Natural killer cell (primary cell): ENCODE measurements at regions not wholly inside any gene's neighbourhood (a gene's known extent, or its start where the extent isn't known, plus 50 kb on each side); places are given as distances from the start of the nearest gene placed in this dataset.

ENCODE experiments used
- ATAC-seq, 3 donors: fragments of 150-1000 bp in 2 of 3; fragments of 200-7000 bp in 1 of 3; cut with Tn5 transposase; 1 replicate in 1 of 3; 2 replicates in 2 of 3; pipeline ENCODE4 v1.10.0; 2021; ENCODE audit warnings: mild to moderate bottlenecking in 2 of 3, moderate library complexity in 2 of 3
- DNase-seq, 2 donors: peaks; one replicate each; pipeline versions ENCODE4 v3.0.0 to v3.0.0-alpha.2; 2013 to 2021; ENCODE audit warnings: mixed read lengths in 1 of 2
- H3K27ac ChIP-seq: one replicate; pipeline ENCODE4 v1.5.1; 2013; ENCODE audit warnings: mild to moderate bottlenecking, low read length
- H3K27me3 ChIP-seq: one replicate; pipeline ENCODE4 v1.6.1; 2013; ENCODE audit warnings: low read length; ENCODE audit not compliant: control insufficient read depth, insufficient read depth
- H3K36me3 ChIP-seq: one replicate; pipeline ENCODE4 v1.6.1; 2013; ENCODE audit warnings: low read length; ENCODE audit not compliant: control insufficient read depth, insufficient read depth
- H3K4me1 ChIP-seq: one replicate; pipeline ENCODE4 v1.6.1; 2013; ENCODE audit warnings: low read length; ENCODE audit not compliant: control insufficient read depth, insufficient read depth
- H3K4me3 ChIP-seq: one replicate; pipeline ENCODE4 v1.5.1; 2013; ENCODE audit warnings: low read length
- H3K9me3 ChIP-seq: one replicate; pipeline ENCODE4 v1.6.1; 2013; ENCODE audit warnings: low read length; ENCODE audit not compliant: control insufficient read depth, insufficient read depth
- H3K27ac Mint-ChIP-seq, 2 donors: one replicate each; pipeline ENCODE4 v1.8.0; 2022; ENCODE audit warnings: mild to moderate bottlenecking in 2 of 2, mixed read lengths in 2 of 2, moderate library complexity in 1 of 2
- H3K27me3 Mint-ChIP-seq, 2 donors: one replicate each; pipeline ENCODE4 v1.8.0; 2022; ENCODE audit warnings: low read depth in 2 of 2, mixed read lengths in 2 of 2
- H3K36me3 Mint-ChIP-seq: one replicate; pipeline ENCODE4 v1.8.0; 2022; ENCODE audit warnings: mixed read lengths
- H3K4me1 Mint-ChIP-seq, 2 donors: one replicate each; pipeline ENCODE4 v1.8.0; 2022; ENCODE audit warnings: mixed read lengths in 2 of 2
- H3K4me3 Mint-ChIP-seq: one replicate; pipeline ENCODE4 v1.8.0; 2022; ENCODE audit warnings: mild to moderate bottlenecking, moderate library complexity, mixed read lengths
- H3K9me3 Mint-ChIP-seq, 2 donors: one replicate each; pipeline ENCODE4 v1.8.0; 2022; ENCODE audit warnings: mixed read lengths in 2 of 2
- WGBS: methylation state at CpG from one replicate; pipeline ENCODE4 v1.1.7; 2013; ENCODE audit warnings: missing lambda C conversion rate; ENCODE audit not compliant: insufficient coverage; 5-methylcytosine and 5-hydroxymethylcytosine counted together
- intact Hi-C: fragments of 100-400 bp; cut with micrococcal nuclease; formaldehyde crosslinking; loops from one replicate; pipeline ENCODE4 v1.14.2; 2022
- TF ChIP-seq, protein P1 (sequence below): fragments of 200-600 bp; IDR thresholded peaks from one replicate; pipeline ENCODE4 v1.8.0; 2022; ENCODE audit warnings: antibody characterized with exemption

DNA sequence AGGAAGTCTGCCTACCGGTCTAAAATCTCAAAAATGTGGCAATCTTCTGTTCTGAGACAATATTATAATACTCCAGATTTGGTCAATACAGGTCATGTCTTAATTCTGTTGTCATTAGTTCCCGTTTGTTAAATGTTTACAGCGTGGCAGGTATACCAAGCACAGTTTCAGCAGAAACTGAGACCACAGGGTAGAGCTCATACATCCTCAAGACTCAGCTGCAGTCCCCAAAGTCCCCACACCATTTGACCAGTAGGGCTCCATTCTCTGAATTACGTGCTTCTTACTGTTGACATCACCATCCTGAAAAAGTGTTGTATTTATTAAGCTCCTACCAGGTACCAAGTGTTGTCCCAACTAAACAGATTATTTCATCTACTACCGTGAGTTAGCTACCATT lies 157.1 kb downstream of the MC4R start:
- intact Hi-C loops = no loop called here
- H3K4me1 Mint-ChIP-seq = no peaks in the 10 kb centered on the region

DNA sequence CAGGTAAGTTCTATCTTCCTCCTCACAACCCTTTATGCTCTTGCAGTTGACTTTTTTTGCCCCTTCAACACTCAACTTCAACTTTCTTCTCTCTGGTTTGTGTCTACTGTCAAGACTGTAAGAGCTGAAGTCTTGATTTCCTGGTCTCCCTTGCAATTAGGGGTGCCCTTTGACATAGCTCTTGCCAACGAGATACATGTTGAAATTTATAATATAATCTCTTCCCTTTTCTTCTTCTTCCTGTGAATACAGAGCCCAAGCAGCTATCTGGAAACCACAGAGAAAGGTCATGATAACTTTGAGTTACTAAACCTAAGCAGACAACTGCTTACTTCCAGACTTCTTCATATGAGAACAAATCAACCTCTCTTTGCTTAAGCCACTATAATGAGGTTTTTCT lies 163.5 kb downstream of the MC4R start:
- no peaks in the 10 kb centered on the region for H3K27me3 ChIP-seq
- H3K9me3 ChIP-seq = no peaks in the 10 kb centered on the region
- Mint-ChIP-seq H3K9me3 (peaks cover 0 to 2% of the 10 kb centered on the region in 2 donors), H3K4me3 (no peak overlapping the region), H3K4me1 (no peaks in the 10 kb centered on the region), H3K36me3 (no peaks in the 10 kb centered on the region), H3K27ac (no peak overlapping the region), H3K27me3 (no peaks in the 10 kb centered on the region)
- no peak overlapping the region for H3K4me3 ChIP-seq
- TF ChIP-seq, protein P1, sequence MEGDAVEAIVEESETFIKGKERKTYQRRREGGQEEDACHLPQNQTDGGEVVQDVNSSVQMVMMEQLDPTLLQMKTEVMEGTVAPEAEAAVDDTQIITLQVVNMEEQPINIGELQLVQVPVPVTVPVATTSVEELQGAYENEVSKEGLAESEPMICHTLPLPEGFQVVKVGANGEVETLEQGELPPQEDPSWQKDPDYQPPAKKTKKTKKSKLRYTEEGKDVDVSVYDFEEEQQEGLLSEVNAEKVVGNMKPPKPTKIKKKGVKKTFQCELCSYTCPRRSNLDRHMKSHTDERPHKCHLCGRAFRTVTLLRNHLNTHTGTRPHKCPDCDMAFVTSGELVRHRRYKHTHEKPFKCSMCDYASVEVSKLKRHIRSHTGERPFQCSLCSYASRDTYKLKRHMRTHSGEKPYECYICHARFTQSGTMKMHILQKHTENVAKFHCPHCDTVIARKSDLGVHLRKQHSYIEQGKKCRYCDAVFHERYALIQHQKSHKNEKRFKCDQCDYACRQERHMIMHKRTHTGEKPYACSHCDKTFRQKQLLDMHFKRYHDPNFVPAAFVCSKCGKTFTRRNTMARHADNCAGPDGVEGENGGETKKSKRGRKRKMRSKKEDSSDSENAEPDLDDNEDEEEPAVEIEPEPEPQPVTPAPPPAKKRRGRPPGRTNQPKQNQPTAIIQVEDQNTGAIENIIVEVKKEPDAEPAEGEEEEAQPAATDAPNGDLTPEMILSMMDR = no peak
- H3K36me3 ChIP-seq = no peaks in the 10 kb centered on the region
- WGBS = 0% methylated on average over 1 of the region's 1 CpG
- ATAC-seq (no peak), DNase-seq (no peak)
- intact Hi-C loops = no loop called here
- no peak overlapping the region for H3K27ac ChIP-seq
- no peaks in the 10 kb centered on the region for H3K4me1 ChIP-seq

More for the DNA sequence above, 157.1 kb downstream of the MC4R start:
- TF ChIP-seq, protein P1 = no peak
- H3K4me1 ChIP-seq = no peaks in the 10 kb centered on the region
- H3K27me3 ChIP-seq = no peaks in the 10 kb centered on the region
- Mint-ChIP-seq H3K4me3 (no peak overlapping the region), H3K36me3 (no peaks in the 10 kb centered on the region), H3K9me3 (peaks cover 0 to 5% of the 10 kb centered on the region in 2 donors), H3K27ac (no peak overlapping the region), H3K27me3 (no peaks in the 10 kb centered on the region)
- H3K27ac ChIP-seq = no peak overlapping the region
- no peak for ATAC-seq
- H3K9me3 ChIP-seq = no peaks in the 10 kb centered on the region
- 82% methylated on average over 5 of the region's 5 CpGs for WGBS
- no peaks in the 10 kb centered on the region for H3K36me3 ChIP-seq
- no peak for DNase-seq
- H3K4me3 ChIP-seq = no peak overlapping the region

DNA sequence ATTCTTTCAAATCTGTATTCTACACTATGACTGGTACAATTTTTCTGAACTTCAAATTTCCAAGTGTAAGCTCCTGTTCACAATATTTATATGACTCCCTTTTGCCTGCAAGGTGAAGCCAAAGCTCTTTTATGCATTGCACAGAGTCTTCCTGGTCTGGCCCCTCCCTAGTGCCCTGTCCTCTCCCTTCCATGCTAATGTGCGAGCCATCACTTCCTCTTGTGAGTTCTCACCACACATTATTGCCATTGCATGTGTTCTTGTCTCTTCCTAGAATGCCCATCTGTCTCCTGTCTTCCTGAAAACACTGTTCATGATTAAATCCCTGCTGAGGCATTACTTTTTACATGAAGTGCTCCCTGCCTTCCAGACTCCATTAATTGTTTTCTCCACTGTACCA lies 169.9 kb downstream of the MC4R start:
- intact Hi-C loops = no loop called here
- no peaks in the 10 kb centered on the region for H3K4me1 Mint-ChIP-seq
- DNase-seq (no peak), ATAC-seq (no peak)
- H3K27me3 Mint-ChIP-seq = no peaks in the 10 kb centered on the region
- no peaks in the 10 kb centered on the region for H3K36me3 Mint-ChIP-seq
- Histone ChIP-seq H3K36me3 (no peaks in the 10 kb centered on the region), H3K27me3 (no peaks in the 10 kb centered on the region), H3K9me3 (no peaks in the 10 kb centered on the region), H3K27ac (no peak overlapping the region), H3K4me1 (no peaks in the 10 kb centered on the region), H3K4me3 (no peak overlapping the region)
- TF ChIP-seq, protein P1 = no peak
- peaks cover 6 to 7% of the 10 kb centered on the region in 2 donors for H3K9me3 Mint-ChIP-seq
- no peak overlapping the region for H3K4me3 Mint-ChIP-seq
- 45% methylated on average over 1 of the region's 1 CpG for WGBS
- no peak overlapping the region for H3K27ac Mint-ChIP-seq

DNA sequence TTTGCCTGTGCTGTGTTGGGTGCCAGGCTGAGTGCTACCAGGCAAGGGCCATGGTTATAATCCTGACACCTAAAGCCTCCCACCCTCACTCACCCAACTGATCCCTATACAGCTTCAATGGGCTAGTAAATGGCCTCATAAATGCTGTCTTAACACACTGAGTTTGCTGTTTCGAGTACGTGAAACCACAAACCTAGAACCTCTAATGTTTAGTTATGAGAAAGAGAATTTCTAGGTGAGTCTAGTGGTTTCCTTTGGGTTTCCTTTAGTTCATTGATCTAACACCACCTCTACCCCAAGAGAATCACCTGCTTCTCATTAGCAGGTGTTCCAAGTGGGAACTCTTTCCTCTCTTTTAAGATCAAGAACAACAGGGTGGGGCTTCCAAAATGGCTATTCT lies 172.0 kb downstream of the MC4R start:
- no peak for DNase-seq
- ATAC-seq = no peak
- H3K4me3 ChIP-seq = no peak overlapping the region
- WGBS = no CpG with 5 or more reads among the region's 2 CpGs
- no peaks in the 10 kb centered on the region for H3K27me3 ChIP-seq
- no peaks in the 10 kb centered on the region for H3K4me1 ChIP-seq
- H3K27ac ChIP-seq = no peak overlapping the region
- TF ChIP-seq, protein P1 = no peak
- no peak overlapping the region for H3K4me3 Mint-ChIP-seq
- no peaks in the 10 kb centered on the region for H3K9me3 ChIP-seq
- peaks cover 6 to 7% of the 10 kb centered on the region in 2 donors for H3K9me3 Mint-ChIP-seq
- no peaks in the 10 kb centered on the region for H3K36me3 Mint-ChIP-seq
- no peaks in the 10 kb centered on the region for H3K4me1 Mint-ChIP-seq
- H3K27me3 Mint-ChIP-seq = no peaks in the 10 kb centered on the region
- intact Hi-C loops = no loop called here
- H3K27ac Mint-ChIP-seq = no peak overlapping the region
- no peaks in the 10 kb centered on the region for H3K36me3 ChIP-seq
